Mesothelial cell of epicardium (in vitro differentiated cells): ENCODE measurements at regions not wholly inside any gene's neighbourhood (a gene's known extent, or its start where the extent isn't known, plus 50 kb on each side); places are given as distances from the start of the nearest gene placed in this dataset.
A peak's percentile ranks its signal among the peaks of the same experiment; 100 is the strongest.

ENCODE experiments used
- DNase-seq, 2 experiments: peaks; one replicate each; pipeline ENCODE4 v3.0.0; 2021; ENCODE audit warnings: low spot score in 2 of 2; ENCODE audit not compliant: unreplicated experiment in 2 of 2
- H3K27ac Mint-ChIP-seq: 2 replicates; pipeline ENCODE4 v1.8.0; 2021; ENCODE audit warnings: mixed read lengths
- H3K27me3 Mint-ChIP-seq: 2 replicates; pipeline ENCODE4 v1.8.0; 2021; ENCODE audit warnings: low read depth, mixed read lengths
- H3K36me3 Mint-ChIP-seq: 2 replicates; pipeline ENCODE4 v1.8.0; 2021; ENCODE audit warnings: mixed read lengths
- H3K4me1 Mint-ChIP-seq: 2 replicates; pipeline ENCODE4 v1.8.0; 2021; ENCODE audit warnings: mixed read lengths
- H3K4me3 Mint-ChIP-seq: 2 replicates; pipeline ENCODE4 v1.8.0; 2021; ENCODE audit warnings: mild to moderate bottlenecking, moderate library complexity, mixed read lengths
- H3K9me3 Mint-ChIP-seq: 2 replicates; pipeline ENCODE4 v1.8.0; 2021; ENCODE audit warnings: mixed read lengths
- CTCF ChIP-seq: fragments of 200-600 bp; sonication (generic); IDR thresholded peaks from one replicate; pipeline ENCODE4 v1.5.0; 2021; ENCODE audit warnings: antibody characterized with exemption; ENCODE audit not compliant: unreplicated experiment

GRCh38 chr6:112459758-112460304, 112.7 kb downstream of the RFPL4B start:
- TF ChIP-seq CTCF, result no peak
- Mint-ChIP-seq H3K4me3 (no peak overlapping the region), H3K9me3 (peaks cover 10% of the 10 kb centered on the region), H3K36me3 (no peaks in the 10 kb centered on the region), H3K27ac (no peak overlapping the region), H3K4me1 (peaks cover 11% of the 10 kb centered on the region), H3K27me3 (no peaks in the 10 kb centered on the region)
- no peak for DNase-seq

- Mint-ChIP-seq H3K4me1 (peaks cover 15% of the 10 kb centered on the region), H3K9me3 (peaks cover 13% of the 10 kb centered on the region), H3K27me3 (no peaks in the 10 kb centered on the region), H3K36me3 (no peaks in the 10 kb centered on the region), H3K4me3 (no peak overlapping the region), H3K27ac (no peak overlapping the region)
- no peak for DNase-seq
- TF ChIP-seq CTCF, result no peak
These were observed 118.0 kb downstream of the RFPL4B start for GRCh38 chr6:112464901-112465665.

GRCh38 chr6:112466373-112467151, 119.4 kb downstream of the RFPL4B start:
- Mint-ChIP-seq H3K27me3 (no peaks in the 10 kb centered on the region), H3K4me1 (peaks cover 20% of the 10 kb centered on the region), H3K4me3 (no peak overlapping the region), H3K36me3 (no peaks in the 10 kb centered on the region), H3K27ac (no peak overlapping the region), H3K9me3 (peaks cover 20% of the 10 kb centered on the region)
- no peak for TF ChIP-seq CTCF
- no peak for DNase-seq

GRCh38 chr6:112468359-112468758, 121.2 kb downstream of the RFPL4B start:
- Mint-ChIP-seq H3K4me1 (peaks cover 22% of the 10 kb centered on the region), H3K4me3 (no peak overlapping the region), H3K9me3 (peaks cover 20% of the 10 kb centered on the region), H3K27me3 (no peaks in the 10 kb centered on the region), H3K27ac (peak overlapping the region; percentile 92), H3K36me3 (no peaks in the 10 kb centered on the region)
- TF ChIP-seq CTCF, result no peak
- DNase-seq, result no peak

- peaks cover 20% of the 10 kb centered on the region for H3K9me3 Mint-ChIP-seq
- no peaks in the 10 kb centered on the region for H3K27me3 Mint-ChIP-seq
- no peak overlapping the region for H3K4me3 Mint-ChIP-seq
- no peaks in the 10 kb centered on the region for H3K36me3 Mint-ChIP-seq
- no peak for DNase-seq
- no peak for TF ChIP-seq CTCF
- peak overlapping the region; percentile 92 for H3K27ac Mint-ChIP-seq
- H3K4me1 Mint-ChIP-seq, result peaks cover 22% of the 10 kb centered on the region
These were observed 122.2 kb downstream of the RFPL4B start for GRCh38 chr6:112469306-112469705.
